ENCODE measurements at regions not wholly inside any gene's neighbourhood (a gene's known extent, or its start where the extent isn't known, plus 50 kb on each side); places are given as distances from the start of the nearest gene placed in this dataset.

DNA sequence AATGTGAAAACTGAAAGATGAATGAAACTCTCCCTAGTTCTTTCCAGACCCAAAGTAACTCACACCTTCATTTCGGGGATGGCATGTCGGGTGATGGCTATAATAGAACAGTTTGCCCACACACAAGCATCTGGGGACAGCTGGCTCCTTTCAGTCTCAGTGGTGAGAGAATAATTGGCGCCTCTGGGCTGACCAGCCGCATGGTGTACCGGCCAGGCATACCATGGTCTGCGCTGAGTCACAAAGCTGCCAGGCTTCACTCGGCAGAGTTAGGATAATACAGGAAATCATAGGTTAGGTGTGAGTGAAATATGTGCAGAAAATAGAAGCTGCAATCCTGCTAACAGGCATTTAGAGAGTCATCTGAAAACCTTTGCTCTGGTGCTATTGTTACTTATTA, 80.4 kb upstream of the IGF1R start:
- TF ChIP-seq, protein P1, sequence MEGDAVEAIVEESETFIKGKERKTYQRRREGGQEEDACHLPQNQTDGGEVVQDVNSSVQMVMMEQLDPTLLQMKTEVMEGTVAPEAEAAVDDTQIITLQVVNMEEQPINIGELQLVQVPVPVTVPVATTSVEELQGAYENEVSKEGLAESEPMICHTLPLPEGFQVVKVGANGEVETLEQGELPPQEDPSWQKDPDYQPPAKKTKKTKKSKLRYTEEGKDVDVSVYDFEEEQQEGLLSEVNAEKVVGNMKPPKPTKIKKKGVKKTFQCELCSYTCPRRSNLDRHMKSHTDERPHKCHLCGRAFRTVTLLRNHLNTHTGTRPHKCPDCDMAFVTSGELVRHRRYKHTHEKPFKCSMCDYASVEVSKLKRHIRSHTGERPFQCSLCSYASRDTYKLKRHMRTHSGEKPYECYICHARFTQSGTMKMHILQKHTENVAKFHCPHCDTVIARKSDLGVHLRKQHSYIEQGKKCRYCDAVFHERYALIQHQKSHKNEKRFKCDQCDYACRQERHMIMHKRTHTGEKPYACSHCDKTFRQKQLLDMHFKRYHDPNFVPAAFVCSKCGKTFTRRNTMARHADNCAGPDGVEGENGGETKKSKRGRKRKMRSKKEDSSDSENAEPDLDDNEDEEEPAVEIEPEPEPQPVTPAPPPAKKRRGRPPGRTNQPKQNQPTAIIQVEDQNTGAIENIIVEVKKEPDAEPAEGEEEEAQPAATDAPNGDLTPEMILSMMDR (conservative IDR thresholded peaks at IDR 0.05; ENCODE audit: low read depth, low read length) = no peak
- no peak for TF ChIP-seq EZH2 (IDR thresholded peaks at IDR 0.05; ENCODE audit: low read length, unreplicated experiment)
